KMS-11 (cell line): ENCODE measurements at regions not wholly inside any gene's neighbourhood (a gene's known extent, or its start where the extent isn't known, plus 50 kb on each side); places are given as distances from the start of the nearest gene placed in this dataset.

Source experiments
- H2AFZ ChIP-seq: fragments of 200-600 bp; sonication (generic); 2 replicates; pipeline ENCODE4 v1.6.1; 2016; ENCODE audit warnings: antibody characterized with exemption, mixed run types, low read depth
- H3K27ac ChIP-seq: fragments of 200-600 bp; sonication (generic); 2 replicates; pipeline ENCODE4 v1.6.1; 2016; ENCODE audit warnings: mild to moderate bottlenecking, mixed run types
- H3K27me3 ChIP-seq: fragments of 200-600 bp; sonication (generic); 2 replicates; pipeline ENCODE4 v1.6.1; 2017; ENCODE audit warnings: mild to moderate bottlenecking, low read depth, mixed run types, moderate library complexity; ENCODE audit not compliant: insufficient read depth
- H3K36me3 ChIP-seq: fragments of 200-600 bp; sonication (generic); 2 replicates; pipeline ENCODE4 v1.6.1; 2017; ENCODE audit warnings: mild to moderate bottlenecking, mixed run types; ENCODE audit not compliant: insufficient read depth
- H3K4me1 ChIP-seq: fragments of 200-600 bp; sonication (generic); 2 replicates; pipeline ENCODE4 v1.6.1; 2016; ENCODE audit warnings: mild to moderate bottlenecking, low read depth, mixed run types; ENCODE audit not compliant: poor library complexity, severe bottlenecking
- H3K4me2 ChIP-seq: fragments of 200-600 bp; sonication (generic); 2 replicates; pipeline ENCODE4 v1.7.0; 2016; ENCODE audit warnings: mild to moderate bottlenecking, mixed run types
- H3K4me3 ChIP-seq: fragments of 200-600 bp; sonication (generic); IDR thresholded peaks from 2 replicates; pipeline ENCODE4 v1.6.1; 2017; ENCODE audit warnings: low read depth, low read length, mixed read lengths; ENCODE audit not compliant: insufficient read depth
- H3K79me2 ChIP-seq: fragments of 200-600 bp; sonication (generic); 2 replicates; pipeline ENCODE4 v1.6.1; 2016; ENCODE audit warnings: low read depth, mixed run types; ENCODE audit not compliant: insufficient read depth
- H3K9ac ChIP-seq: fragments of 200-600 bp; sonication (generic); 2 replicates; pipeline ENCODE4 v1.6.1; 2016; ENCODE audit warnings: mild to moderate bottlenecking, mixed run types
- H4K20me1 ChIP-seq: fragments of 200-600 bp; sonication (generic); 2 replicates; pipeline ENCODE4 v1.6.1; 2016; ENCODE audit warnings: mild to moderate bottlenecking, mixed run types; ENCODE audit not compliant: insufficient read depth
- CTCF ChIP-seq: fragments of 200-600 bp; sonication (generic); conservative IDR thresholded peaks from 2 replicates; pipeline ENCODE4 v1.6.1; 2017; ENCODE audit warnings: low read depth, mild to moderate bottlenecking, antibody characterized with exemption, low read length, moderate library complexity, mixed read lengths

DNA sequence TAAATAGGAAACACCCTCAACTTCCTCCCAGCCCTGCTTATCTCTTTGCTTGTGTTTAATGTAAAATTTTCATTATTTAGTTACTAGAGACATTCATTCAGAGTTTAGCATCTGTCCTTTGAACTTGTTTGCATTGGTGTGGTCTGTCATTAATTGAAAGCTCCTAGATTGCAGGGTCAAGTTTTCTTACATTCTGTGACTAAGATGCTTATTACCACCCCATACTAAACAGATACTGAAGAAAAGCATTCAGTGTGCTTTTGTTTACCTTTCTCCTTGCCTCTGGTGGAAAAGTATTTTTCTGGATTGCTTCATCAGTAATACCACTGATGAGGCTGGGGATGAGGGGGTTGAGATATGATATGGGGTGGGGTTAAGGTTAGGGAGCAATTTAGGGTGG lies 199.0 kb downstream of the SAMD5 start:
- Histone ChIP-seq H3K4me3 (no peak overlapping the region), H3K9ac (no peak overlapping the region), H3K79me2 (no peaks in the 10 kb centered on the region), H3K27me3 (no peaks in the 10 kb centered on the region), H2AFZ (no peak overlapping the region), H4K20me1 (no peaks in the 10 kb centered on the region), H3K27ac (no peak overlapping the region), H3K4me1 (no peaks in the 10 kb centered on the region), H3K4me2 (no peak overlapping the region), H3K36me3 (no peaks in the 10 kb centered on the region)
- TF ChIP-seq CTCF = no peak

GRCh38 chr6:147708170-147708569 lies 199.7 kb downstream of the SAMD5 start:
- Histone ChIP-seq H3K79me2 (no peaks in the 10 kb centered on the region), H3K4me1 (no peaks in the 10 kb centered on the region), H2AFZ (no peak overlapping the region), H3K36me3 (no peaks in the 10 kb centered on the region), H3K27ac (no peak overlapping the region), H3K4me3 (no peak overlapping the region), H3K4me2 (no peak overlapping the region), H3K27me3 (no peaks in the 10 kb centered on the region), H4K20me1 (no peaks in the 10 kb centered on the region), H3K9ac (no peak overlapping the region)
- TF ChIP-seq CTCF = no peak

DNA sequence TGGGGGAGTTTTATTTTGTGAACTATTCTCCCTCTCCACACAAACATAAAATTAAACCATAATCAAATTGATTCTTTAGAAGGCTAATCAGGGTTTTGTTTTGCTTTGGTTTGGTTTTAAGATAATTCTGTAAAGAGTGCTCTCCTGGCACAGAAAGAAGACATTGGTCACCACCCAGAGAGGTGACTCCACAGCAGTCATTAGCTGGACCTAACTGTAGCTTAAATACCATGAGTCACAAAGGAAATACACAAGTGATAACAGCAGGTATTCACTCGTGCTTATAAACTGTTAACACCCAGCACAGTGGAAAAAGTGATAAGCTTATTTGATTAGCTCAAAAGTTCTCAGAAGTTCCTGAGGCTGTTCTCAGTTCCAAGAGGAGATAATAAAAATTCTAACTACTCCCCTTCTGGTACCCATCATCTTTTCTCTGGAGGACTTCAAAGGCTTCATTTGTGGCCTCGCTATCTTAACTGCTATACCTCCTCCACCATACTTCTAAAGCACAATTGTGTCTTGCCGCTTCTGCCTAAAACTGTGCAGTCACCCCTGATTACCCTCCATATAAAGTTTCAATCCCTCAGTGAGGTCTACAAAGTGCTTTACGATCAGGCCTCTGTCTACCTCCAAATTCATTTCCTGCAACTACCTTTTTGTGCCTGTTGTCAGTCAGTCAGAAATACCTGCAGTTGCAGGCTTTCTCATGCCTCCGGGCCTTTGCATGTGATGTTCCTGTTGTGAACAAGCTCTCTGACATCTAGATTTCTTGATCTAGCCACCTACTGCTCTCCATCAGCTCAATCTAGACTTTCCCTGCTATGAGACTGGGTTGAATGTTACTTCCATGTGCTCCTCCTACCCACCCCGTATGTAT lies 201.1 kb downstream of the SAMD5 start:
- Histone ChIP-seq H3K4me2 (no peak overlapping the region), H4K20me1 (no peaks in the 10 kb centered on the region), H2AFZ (no peak overlapping the region), H3K4me1 (no peaks in the 10 kb centered on the region), H3K27me3 (no peaks in the 10 kb centered on the region), H3K36me3 (no peaks in the 10 kb centered on the region), H3K9ac (no peak overlapping the region), H3K79me2 (no peaks in the 10 kb centered on the region), H3K27ac (no peak overlapping the region), H3K4me3 (no peak overlapping the region)
- TF ChIP-seq CTCF = no peak

- Histone ChIP-seq H3K9ac (no peak overlapping the region), H3K4me1 (no peaks in the 10 kb centered on the region), H3K79me2 (no peaks in the 10 kb centered on the region), H3K4me2 (no peak overlapping the region), H2AFZ (no peak overlapping the region), H3K27ac (no peak overlapping the region), H4K20me1 (no peaks in the 10 kb centered on the region), H3K4me3 (no peak overlapping the region), H3K36me3 (no peaks in the 10 kb centered on the region), H3K27me3 (no peaks in the 10 kb centered on the region)
- TF ChIP-seq CTCF = no peak
Observed at GRCh38 chr6:147710890-147711289, 202.4 kb downstream of the SAMD5 start.
